PC-9 (cell line): ENCODE measurements at regions not wholly inside any gene's neighbourhood (a gene's known extent, or its start where the extent isn't known, plus 50 kb on each side); places are given as distances from the start of the nearest gene placed in this dataset.

ENCODE experiments used
- BruUV-seq: library from RNA; stranded (reverse); fragments of 400-500 nt; replicated peaks from 2 replicates; lab custom pipeline; 2021; lab: Mats Ljungman, UMichigan
- CTCF ChIA-PET: fragments of 300-600 bp; sonication (Branson Sonifier 250); formaldehyde crosslinking; loops from one replicate; lab custom pipeline; 2022; ENCODE audit warnings: antibody characterized with exemption; lab: Charles Lee
- POLR2A ChIA-PET: fragments of 300-600 bp; sonication (Branson Sonifier 250); formaldehyde crosslinking; loops from one replicate; lab custom pipeline; 2022; ENCODE audit warnings: antibody characterized with exemption; ENCODE audit not compliant: unreplicated experiment; lab: Charles Lee
- DNase-seq, 2 experiments: peaks; one replicate each; pipeline versions ENCODE4 v3.0.0 to v3.0.0-alpha.2; 2015 to 2022; ENCODE audit warnings: mixed read lengths in 1 of 2
- H2AFZ ChIP-seq: fragments of 200-600 bp; sonication (generic); 2 replicates; pipeline ENCODE4 v1.8.1; 2017; ENCODE audit warnings: antibody characterized with exemption
- H3F3A ChIP-seq: fragments of 200-600 bp; sonication (generic); 2 replicates; pipeline ENCODE4 v1.8.1; 2017; ENCODE audit warnings: antibody characterized with exemption, mild to moderate bottlenecking, low read depth; ENCODE audit not compliant: insufficient read depth
- H3K27ac ChIP-seq: fragments of 200-600 bp; sonication (generic); 2 replicates; pipeline ENCODE4 v1.6.1; 2016; ENCODE audit warnings: mixed run types
- H3K27me3 ChIP-seq: fragments of 200-600 bp; sonication (generic); 2 replicates; pipeline ENCODE4 v1.6.1; 2016; ENCODE audit warnings: low read depth, mixed run types; ENCODE audit not compliant: insufficient read depth
- H3K36me3 ChIP-seq: fragments of 200-600 bp; sonication (generic); 2 replicates; pipeline ENCODE4 v1.6.1; 2016; ENCODE audit warnings: low read depth, mixed run types
- H3K4me1 ChIP-seq: fragments of 200-600 bp; sonication (generic); replicated peaks from 2 replicates; pipeline ENCODE4 v1.6.1; 2016; ENCODE audit warnings: mixed run types; ENCODE audit not compliant: insufficient read depth
- H3K4me2 ChIP-seq: fragments of 200-600 bp; sonication (generic); 2 replicates; pipeline ENCODE4 v1.6.1; 2017; ENCODE audit warnings: mixed run types
- H3K4me3 ChIP-seq: fragments of 200-600 bp; sonication (generic); 2 replicates; pipeline ENCODE4 v1.6.1; 2016; ENCODE audit warnings: mixed run types
- H3K79me2 ChIP-seq: fragments of 200-600 bp; sonication (generic); 2 replicates; pipeline ENCODE4 v1.6.1; 2017; ENCODE audit warnings: low read depth, mixed run types
- H3K9me2 ChIP-seq: fragments of 200-600 bp; sonication (generic); 2 replicates; pipeline ENCODE4 v1.8.1; 2017; ENCODE audit warnings: mild to moderate bottlenecking; ENCODE audit not compliant: insufficient read depth
- H3K9me3 ChIP-seq: fragments of 200-600 bp; sonication (generic); 2 replicates; pipeline ENCODE4 v1.8.1; 2016; ENCODE audit warnings: low read depth; ENCODE audit not compliant: insufficient read depth
- H4K20me1 ChIP-seq: fragments of 200-600 bp; sonication (generic); 2 replicates; pipeline ENCODE4 v1.8.1; 2017; ENCODE audit not compliant: insufficient read depth
- EZH2 ChIP-seq: fragments of 200-600 bp; sonication (generic); IDR thresholded peaks from 2 replicates; pipeline ENCODE4 v1.8.0; 2017; ENCODE audit warnings: antibody characterized with exemption, low read depth
- intact Hi-C: fragments of 100-400 bp; cut with micrococcal nuclease; formaldehyde crosslinking; loops from one replicate; pipeline ENCODE4 v1.10.0; 2022; ENCODE audit not compliant: unreplicated experiment
- TF ChIP-seq, protein P1 (sequence below): fragments of 200-600 bp; sonication (generic); conservative IDR thresholded peaks from 2 replicates; pipeline ENCODE4 v1.6.1; 2017; ENCODE audit warnings: mixed run types, antibody characterized with exemption, mild to moderate bottlenecking, moderate library complexity

DNA sequence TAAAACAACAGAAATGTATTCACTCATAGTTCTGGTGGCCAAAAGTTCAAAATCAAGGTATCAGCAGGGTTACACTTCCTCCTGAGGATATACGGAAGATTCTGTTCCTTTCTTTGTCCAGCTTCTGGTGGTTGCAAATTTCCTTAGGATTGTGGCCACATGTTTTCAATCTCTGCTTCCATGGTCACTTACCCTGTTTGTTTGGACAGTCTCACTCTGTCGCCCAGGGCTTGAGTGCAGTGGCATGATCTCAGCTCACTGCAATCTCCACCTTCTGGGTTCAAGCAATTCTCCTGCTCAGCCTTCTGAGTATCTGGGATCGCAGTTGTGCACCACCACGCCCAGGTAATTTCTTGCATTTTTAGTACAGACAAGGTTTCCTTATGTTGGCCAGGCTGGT lies 534.3 kb downstream of the KCNA4 start:
- Histone ChIP-seq H3K27ac (no peak overlapping the region), H3F3A (no peaks in the 10 kb centered on the region), H3K79me2 (no peaks in the 10 kb centered on the region), H4K20me1 (no peaks in the 10 kb centered on the region), H3K4me3 (no peak overlapping the region), H3K36me3 (no peaks in the 10 kb centered on the region), H2AFZ (no peak overlapping the region), H3K4me2 (no peak overlapping the region), H3K9me2 (0 out of 2 replicates have a peak, but pooled peaks cover 3% of the 10 kb centered on the region), H3K4me1 (no peaks in the 10 kb centered on the region), H3K27me3 (no peaks in the 10 kb centered on the region), H3K9me3 (no peaks in the 10 kb centered on the region)
- intact Hi-C loops, result no loop called here
- TF ChIP-seq, protein P1, sequence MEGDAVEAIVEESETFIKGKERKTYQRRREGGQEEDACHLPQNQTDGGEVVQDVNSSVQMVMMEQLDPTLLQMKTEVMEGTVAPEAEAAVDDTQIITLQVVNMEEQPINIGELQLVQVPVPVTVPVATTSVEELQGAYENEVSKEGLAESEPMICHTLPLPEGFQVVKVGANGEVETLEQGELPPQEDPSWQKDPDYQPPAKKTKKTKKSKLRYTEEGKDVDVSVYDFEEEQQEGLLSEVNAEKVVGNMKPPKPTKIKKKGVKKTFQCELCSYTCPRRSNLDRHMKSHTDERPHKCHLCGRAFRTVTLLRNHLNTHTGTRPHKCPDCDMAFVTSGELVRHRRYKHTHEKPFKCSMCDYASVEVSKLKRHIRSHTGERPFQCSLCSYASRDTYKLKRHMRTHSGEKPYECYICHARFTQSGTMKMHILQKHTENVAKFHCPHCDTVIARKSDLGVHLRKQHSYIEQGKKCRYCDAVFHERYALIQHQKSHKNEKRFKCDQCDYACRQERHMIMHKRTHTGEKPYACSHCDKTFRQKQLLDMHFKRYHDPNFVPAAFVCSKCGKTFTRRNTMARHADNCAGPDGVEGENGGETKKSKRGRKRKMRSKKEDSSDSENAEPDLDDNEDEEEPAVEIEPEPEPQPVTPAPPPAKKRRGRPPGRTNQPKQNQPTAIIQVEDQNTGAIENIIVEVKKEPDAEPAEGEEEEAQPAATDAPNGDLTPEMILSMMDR, result no peak
- TF ChIP-seq EZH2, result no peak
- ChIA-PET POLR2A (no interaction called here), CTCF (no interaction called here)
- no peak for DNase-seq
- BruUV-seq, result no TSS peak

DNA sequence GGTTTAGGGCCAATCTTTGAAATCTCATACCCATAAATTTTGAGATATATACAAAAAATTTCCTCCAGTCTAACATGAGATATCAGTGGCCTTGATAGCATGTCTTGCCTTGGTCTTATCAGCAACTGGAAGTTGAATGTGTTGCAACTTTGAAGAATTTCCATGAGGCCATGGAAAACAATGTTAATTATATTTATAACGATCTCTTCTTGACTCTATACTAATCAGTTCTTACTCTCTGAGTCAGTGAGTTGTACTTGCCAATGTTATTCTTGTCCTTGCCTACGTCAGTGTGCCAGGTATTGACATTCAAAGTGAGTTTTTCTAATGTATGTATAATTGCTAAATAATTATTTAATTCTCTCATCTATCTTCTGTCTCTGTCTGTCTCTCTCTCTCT lies 535.1 kb downstream of the KCNA4 start:
- Histone ChIP-seq H3F3A (no peaks in the 10 kb centered on the region), H2AFZ (no peak overlapping the region), H3K9me2 (0 out of 2 replicates have a peak, but pooled peaks cover 6% of the 10 kb centered on the region), H3K9me3 (no peaks in the 10 kb centered on the region), H3K4me2 (no peak overlapping the region), H3K36me3 (no peaks in the 10 kb centered on the region), H3K27ac (no peak overlapping the region), H4K20me1 (no peaks in the 10 kb centered on the region), H3K4me3 (no peak overlapping the region), H3K4me1 (no peaks in the 10 kb centered on the region), H3K79me2 (no peaks in the 10 kb centered on the region), H3K27me3 (no peaks in the 10 kb centered on the region)
- no peak for DNase-seq
- no TSS peak for BruUV-seq
- POLR2A ChIA-PET, result no interaction called here
- CTCF ChIA-PET, result no interaction called here
- TF ChIP-seq, protein P1, result no peak
- TF ChIP-seq EZH2, result no peak
- intact Hi-C loops, result no loop called here

DNA sequence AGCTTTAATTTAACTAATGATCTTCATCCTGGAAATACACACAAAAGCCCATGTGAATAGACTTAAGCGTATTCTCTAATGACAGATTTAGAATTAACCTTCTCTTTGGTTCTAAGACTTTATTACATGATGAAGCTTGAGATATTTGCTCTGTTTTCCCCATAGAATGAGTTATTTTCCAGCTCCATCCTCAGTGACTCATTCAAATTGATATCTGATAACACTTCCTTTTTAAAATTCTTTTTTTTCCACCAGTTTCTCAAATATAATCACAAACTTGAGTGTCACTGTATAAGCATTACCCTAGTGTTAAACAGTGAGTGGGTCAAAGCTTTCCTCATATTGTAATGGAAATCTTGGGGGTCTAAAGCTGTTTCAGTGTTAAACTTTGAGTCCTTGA lies 535.8 kb downstream of the KCNA4 start:
- H3K9me2 ChIP-seq, result 0 out of 2 replicates have a peak, but pooled peaks cover 6% of the 10 kb centered on the region

GRCh38 chr11:29458252-29458651 lies 558.6 kb downstream of the KCNA4 start:
- no peak for TF ChIP-seq EZH2
- TF ChIP-seq, protein P1, result no peak
- CTCF ChIA-PET, result no interaction called here
- no peak overlapping the region for H3K27ac ChIP-seq
- H3K9me3 ChIP-seq, result no peaks in the 10 kb centered on the region
- H3K4me2 ChIP-seq, result no peak overlapping the region
- H4K20me1 ChIP-seq, result no peaks in the 10 kb centered on the region
- no peak overlapping the region for H2AFZ ChIP-seq
- H3K9me2 ChIP-seq, result no peaks in the 10 kb centered on the region; the same call in 1 of the 2 replicates
- H3K36me3 ChIP-seq, result no peaks in the 10 kb centered on the region
- H3K27me3 ChIP-seq, result no peaks in the 10 kb centered on the region
- no peaks in the 10 kb centered on the region for H3K4me1 ChIP-seq
- no peak overlapping the region for H3K4me3 ChIP-seq
- H3F3A ChIP-seq, result no peaks in the 10 kb centered on the region
- intact Hi-C loops, result no loop called here
- H3K79me2 ChIP-seq, result no peaks in the 10 kb centered on the region
- POLR2A ChIA-PET, result no interaction called here
- DNase-seq, result no peak
- BruUV-seq, result no TSS peak

More for the DNA sequence above, 535.8 kb downstream of the KCNA4 start:
- H3K79me2 ChIP-seq, result no peaks in the 10 kb centered on the region
- H2AFZ ChIP-seq, result no peak overlapping the region
- DNase-seq, result no peak
- H3K4me2 ChIP-seq, result no peak overlapping the region
- intact Hi-C loops, result no loop called here
- no peak overlapping the region for H3K27ac ChIP-seq
- no peaks in the 10 kb centered on the region for H3K27me3 ChIP-seq
- H3K36me3 ChIP-seq, result no peaks in the 10 kb centered on the region
- H3F3A ChIP-seq, result no peaks in the 10 kb centered on the region
- no peaks in the 10 kb centered on the region for H3K4me1 ChIP-seq
- H3K9me3 ChIP-seq, result no peaks in the 10 kb centered on the region
- H3K4me3 ChIP-seq, result no peak overlapping the region
- ChIA-PET CTCF (no interaction called here), POLR2A (no interaction called here)
- H4K20me1 ChIP-seq, result no peaks in the 10 kb centered on the region
- BruUV-seq, result no TSS peak
- TF ChIP-seq EZH2, result no peak
